GM23338 (cell line): ENCODE measurements at regions not wholly inside any gene's neighbourhood (a gene's known extent, or its start where the extent isn't known, plus 50 kb on each side); places are given as distances from the start of the nearest gene placed in this dataset.

Source experiments
- ATAC-seq: fragments of 200-7000 bp; cut with Tn5 transposase; 3 replicates; pipeline ENCODE4 v1.9.1; 2020
- DNase-seq: peaks from one replicate; pipeline ENCODE4 v3.0.0-alpha.2; 2015; ENCODE audit warnings: low spot score
- H2AFZ ChIP-seq: fragments of 200-600 bp; sonication (generic); 2 replicates; pipeline ENCODE4 v1.8.0; 2016; ENCODE audit warnings: antibody characterized with exemption, mild to moderate bottlenecking, moderate library complexity
- H3F3A ChIP-seq: fragments of 200-600 bp; sonication (generic); replicated peaks from 2 replicates; pipeline ENCODE4 v1.8.0; 2017; ENCODE audit warnings: antibody characterized with exemption, mixed run types, low read depth
- H3K27ac ChIP-seq: fragments of 200-600 bp; sonication (generic); 2 replicates; pipeline ENCODE4 v1.6.1; 2016; ENCODE audit warnings: low read depth
- H3K27me3 ChIP-seq: fragments of 200-600 bp; sonication (generic); 2 replicates; pipeline ENCODE4 v1.8.0; 2016; ENCODE audit warnings: mild to moderate bottlenecking, mixed run types, moderate library complexity; ENCODE audit not compliant: insufficient read depth
- H3K36me3 ChIP-seq: fragments of 200-600 bp; sonication (generic); 2 replicates; pipeline ENCODE4 v1.8.0; 2016; ENCODE audit warnings: mild to moderate bottlenecking; ENCODE audit not compliant: insufficient read depth
- H3K4me1 ChIP-seq: fragments of 200-600 bp; sonication (generic); 2 replicates; pipeline ENCODE4 v1.8.0; 2016; ENCODE audit warnings: mild to moderate bottlenecking, moderate library complexity; ENCODE audit not compliant: insufficient read depth
- H3K4me2 ChIP-seq: fragments of 200-600 bp; sonication (generic); 2 replicates; pipeline ENCODE4 v1.7.1; 2017; ENCODE audit warnings: mixed run types
- H3K4me3 ChIP-seq: fragments of 200-600 bp; sonication (generic); 2 replicates; pipeline ENCODE4 v1.6.1; 2016; ENCODE audit warnings: mixed run types
- H3K79me2 ChIP-seq: fragments of 200-600 bp; sonication (generic); replicated peaks from 2 replicates; pipeline ENCODE4 v1.8.0; 2017; ENCODE audit warnings: mild to moderate bottlenecking; ENCODE audit not compliant: insufficient read depth
- H3K9me2 ChIP-seq: fragments of 200-600 bp; sonication (generic); 2 replicates; pipeline ENCODE4 v1.8.0; 2017; ENCODE audit not compliant: insufficient read depth
- H4K20me1 ChIP-seq: fragments of 200-600 bp; sonication (generic); replicated peaks from 2 replicates; pipeline ENCODE4 v1.8.0; 2017; ENCODE audit warnings: mild to moderate bottlenecking; ENCODE audit not compliant: insufficient read depth
- H3K27ac Mint-ChIP-seq: 2 replicates; pipeline ENCODE4 v1.8.0; 2020; ENCODE audit warnings: inconsistent platforms, mild to moderate bottlenecking, moderate library complexity, mixed read lengths
- H3K27me3 Mint-ChIP-seq: 3 replicates; pipeline ENCODE4 v1.8.0; 2022; ENCODE audit warnings: low read depth, mild to moderate bottlenecking, moderate library complexity, mixed read lengths, inconsistent platforms; ENCODE audit not compliant: insufficient read depth, poor library complexity
- H3K36me3 Mint-ChIP-seq: 3 replicates; pipeline ENCODE4 v1.8.0; 2021; ENCODE audit warnings: low read depth, mild to moderate bottlenecking, inconsistent platforms, moderate library complexity, mixed read lengths
- H3K4me1 Mint-ChIP-seq: 3 replicates; pipeline ENCODE4 v1.8.0; 2020; ENCODE audit warnings: mild to moderate bottlenecking, inconsistent platforms, mixed read lengths
- H3K4me3 Mint-ChIP-seq: 3 replicates; pipeline ENCODE4 v1.8.0; 2021; ENCODE audit warnings: moderate library complexity, mild to moderate bottlenecking, inconsistent platforms, mixed read lengths
- H3K9me3 Mint-ChIP-seq: 3 replicates; pipeline ENCODE4 v1.8.0; 2020; ENCODE audit warnings: moderate library complexity, mild to moderate bottlenecking, inconsistent platforms, mixed read lengths
- CREB1 ChIP-seq: fragments of 250-450 bp; sonication (Bioruptor Pico); IDR thresholded peaks from 2 replicates; pipeline ENCODE4 v1.5.0; 2020; ENCODE audit warnings: low read depth, mild to moderate bottlenecking, moderate library complexity
- ETS1 ChIP-seq: IDR thresholded peaks from 2 replicates; pipeline ENCODE4 v1.6.1; 2016; ENCODE audit warnings: antibody characterized with exemption
- EZH2 ChIP-seq: fragments of 200-600 bp; sonication (generic); IDR thresholded peaks from one replicate; pipeline ENCODE4 v1.8.0; 2017; ENCODE audit warnings: antibody characterized with exemption, mild to moderate bottlenecking, low read depth; ENCODE audit not compliant: unreplicated experiment
- NANOG ChIP-seq: IDR thresholded peaks from 2 replicates; pipeline ENCODE4 v1.6.1; 2016; ENCODE audit warnings: antibody characterized with exemption, borderline replicate concordance
- ZNF114 ChIP-seq: fragments of 250-450 bp; sonication (Bioruptor Pico); IDR thresholded peaks from 2 replicates; pipeline ENCODE4 v1.5.0; 2020; ENCODE audit warnings: mild to moderate bottlenecking, moderate library complexity
- ZNF462 ChIP-seq: fragments of 250-450 bp; sonication (Bioruptor Pico); IDR thresholded peaks from 2 replicates; pipeline ENCODE4 v1.5.0; 2020; ENCODE audit warnings: mild to moderate bottlenecking, moderate library complexity

- peaks cover 6% of the 10 kb centered on the region; the same call in 1 of the 2 replicates for H3K9me2 ChIP-seq
- ATAC-seq (peak; percentile 52; the same call in 2 of the 3 replicates), DNase-seq (peak; percentile 24)
- no peaks in the 10 kb centered on the region for H3F3A ChIP-seq
- Mint-ChIP-seq H3K9me3 (no peaks in the 10 kb centered on the region), H3K27ac (no peak overlapping the region), H3K36me3 (no peaks in the 10 kb centered on the region), H3K27me3 (peaks cover 6% of the 10 kb centered on the region), H3K4me1 (peaks cover 15% of the 10 kb centered on the region; the same call in 2 of the 3 replicates), H3K4me3 (no peak overlapping the region)
- peak overlapping the region; percentile 51; the same call in 1 of the 2 replicates for H3K4me2 ChIP-seq
- H3K79me2 ChIP-seq, result no peaks in the 10 kb centered on the region
- H3K27ac ChIP-seq, result no peak overlapping the region
- H2AFZ ChIP-seq, result peak overlapping the region; percentile 89; the same call in 1 of the 2 replicates
- H3K4me1 ChIP-seq, result peaks cover 19% of the 10 kb centered on the region
- H4K20me1 ChIP-seq, result no peaks in the 10 kb centered on the region
- H3K27me3 ChIP-seq, result no peaks in the 10 kb centered on the region
- H3K4me3 ChIP-seq, result no peak overlapping the region
- no peaks in the 10 kb centered on the region for H3K36me3 ChIP-seq
- no peak for TF ChIP-seq EZH2
- TF ChIP-seq ETS1, result no peak
- no peak for TF ChIP-seq CREB1 (CRISPR knock-in tag)
- TF ChIP-seq ZNF114, result no peak
Measured at GRCh38 chr2:220081171-220081570, 453.7 kb downstream of the SLC4A3 start.

GRCh38 chr2:220090050-220090449 lies 462.6 kb downstream of the SLC4A3 start:
- Mint-ChIP-seq H3K4me3 (no peak overlapping the region), H3K27me3 (peaks cover 2% of the 10 kb centered on the region), H3K9me3 (no peaks in the 10 kb centered on the region), H3K27ac (no peak overlapping the region), H3K4me1 (peaks cover 4% of the 10 kb centered on the region; the same call in 1 of the 3 replicates), H3K36me3 (no peaks in the 10 kb centered on the region)
- H3K27me3 ChIP-seq, result no peaks in the 10 kb centered on the region
- H3K79me2 ChIP-seq, result no peaks in the 10 kb centered on the region
- no peaks in the 10 kb centered on the region; the same call in 1 of the 2 replicates for H4K20me1 ChIP-seq
- no peak for DNase-seq
- no peaks in the 10 kb centered on the region for H3F3A ChIP-seq
- no peaks in the 10 kb centered on the region for H3K36me3 ChIP-seq
- peaks cover 2% of the 10 kb centered on the region; the same call in 1 of the 2 replicates for H3K9me2 ChIP-seq
- H3K4me3 ChIP-seq, result no peak overlapping the region
- H2AFZ ChIP-seq, result 0 out of 2 replicates have a peak overlapping the region, but pooled peaks have one; percentile 52
- H3K27ac ChIP-seq, result no peak overlapping the region
- no peak for TF ChIP-seq ZNF462 (CRISPR knock-in tag)
- no peak for TF ChIP-seq NANOG
- no peaks in the 10 kb centered on the region for H3K4me1 ChIP-seq
- H3K4me2 ChIP-seq, result no peak overlapping the region
- ATAC-seq, result no peak
